Nephron progenitor cell (in vitro differentiated cells): ENCODE measurements at regions not wholly inside any gene's neighbourhood (a gene's known extent, or its start where the extent isn't known, plus 50 kb on each side); places are given as distances from the start of the nearest gene placed in this dataset.
A peak's percentile ranks its signal among the peaks of the same experiment; 100 is the strongest.

Experiments
- DNase-seq: peaks from one replicate; pipeline ENCODE4 v3.0.0; 2021
- H3K27ac Mint-ChIP-seq: 2 replicates; pipeline ENCODE4 v1.8.0; 2021; ENCODE audit warnings: mild to moderate bottlenecking, moderate library complexity, mixed read lengths
- H3K27me3 Mint-ChIP-seq: 2 replicates; pipeline ENCODE4 v1.8.0; 2021; ENCODE audit warnings: mild to moderate bottlenecking, low read depth, mixed read lengths; ENCODE audit not compliant: poor library complexity
- H3K36me3 Mint-ChIP-seq: 2 replicates; pipeline ENCODE4 v1.8.0; 2021; ENCODE audit warnings: low read depth, mixed read lengths
- H3K4me1 Mint-ChIP-seq: 2 replicates; pipeline ENCODE4 v1.8.0; 2021; ENCODE audit warnings: mixed read lengths
- H3K4me3 Mint-ChIP-seq: 2 replicates; pipeline ENCODE4 v1.8.0; 2021; ENCODE audit warnings: mild to moderate bottlenecking, moderate library complexity, mixed read lengths
- H3K9me3 Mint-ChIP-seq: 2 replicates; pipeline ENCODE4 v1.8.0; 2021; ENCODE audit warnings: mild to moderate bottlenecking, moderate library complexity, mixed read lengths
- TF ChIP-seq, protein P1 (sequence below): fragments of 200-600 bp; sonication (generic); IDR thresholded peaks from 2 replicates; pipeline ENCODE4 v1.5.0; 2021; ENCODE audit warnings: antibody characterized with exemption

GRCh38 chr4:41346306-41347061, 89.8 kb downstream of the UCHL1 start:
- DNase-seq: peak; percentile 14

GRCh38 chr4:41349021-41349420, 92.3 kb downstream of the UCHL1 start:
- no peak overlapping the region for H3K4me3 Mint-ChIP-seq
- peaks cover 27% of the 10 kb centered on the region for H3K4me1 Mint-ChIP-seq
- peaks cover 46% of the 10 kb centered on the region for H3K9me3 Mint-ChIP-seq
- H3K27me3 Mint-ChIP-seq: no peaks in the 10 kb centered on the region
- DNase-seq: no peak
- H3K27ac Mint-ChIP-seq: no peak overlapping the region
- H3K36me3 Mint-ChIP-seq: peaks cover 5% of the 10 kb centered on the region
- TF ChIP-seq, protein P1, sequence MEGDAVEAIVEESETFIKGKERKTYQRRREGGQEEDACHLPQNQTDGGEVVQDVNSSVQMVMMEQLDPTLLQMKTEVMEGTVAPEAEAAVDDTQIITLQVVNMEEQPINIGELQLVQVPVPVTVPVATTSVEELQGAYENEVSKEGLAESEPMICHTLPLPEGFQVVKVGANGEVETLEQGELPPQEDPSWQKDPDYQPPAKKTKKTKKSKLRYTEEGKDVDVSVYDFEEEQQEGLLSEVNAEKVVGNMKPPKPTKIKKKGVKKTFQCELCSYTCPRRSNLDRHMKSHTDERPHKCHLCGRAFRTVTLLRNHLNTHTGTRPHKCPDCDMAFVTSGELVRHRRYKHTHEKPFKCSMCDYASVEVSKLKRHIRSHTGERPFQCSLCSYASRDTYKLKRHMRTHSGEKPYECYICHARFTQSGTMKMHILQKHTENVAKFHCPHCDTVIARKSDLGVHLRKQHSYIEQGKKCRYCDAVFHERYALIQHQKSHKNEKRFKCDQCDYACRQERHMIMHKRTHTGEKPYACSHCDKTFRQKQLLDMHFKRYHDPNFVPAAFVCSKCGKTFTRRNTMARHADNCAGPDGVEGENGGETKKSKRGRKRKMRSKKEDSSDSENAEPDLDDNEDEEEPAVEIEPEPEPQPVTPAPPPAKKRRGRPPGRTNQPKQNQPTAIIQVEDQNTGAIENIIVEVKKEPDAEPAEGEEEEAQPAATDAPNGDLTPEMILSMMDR: no peak

More at GRCh38 chr4:41346306-41347061, 89.8 kb downstream of the UCHL1 start:
- Mint-ChIP-seq H3K27ac (peak overlapping the region; percentile 77), H3K4me1 (peaks cover 27% of the 10 kb centered on the region), H3K27me3 (no peaks in the 10 kb centered on the region), H3K4me3 (peak overlapping the region; percentile 3), H3K9me3 (peaks cover 42% of the 10 kb centered on the region), H3K36me3 (peaks cover 5% of the 10 kb centered on the region)
- TF ChIP-seq, protein P1: no peak

DNA sequence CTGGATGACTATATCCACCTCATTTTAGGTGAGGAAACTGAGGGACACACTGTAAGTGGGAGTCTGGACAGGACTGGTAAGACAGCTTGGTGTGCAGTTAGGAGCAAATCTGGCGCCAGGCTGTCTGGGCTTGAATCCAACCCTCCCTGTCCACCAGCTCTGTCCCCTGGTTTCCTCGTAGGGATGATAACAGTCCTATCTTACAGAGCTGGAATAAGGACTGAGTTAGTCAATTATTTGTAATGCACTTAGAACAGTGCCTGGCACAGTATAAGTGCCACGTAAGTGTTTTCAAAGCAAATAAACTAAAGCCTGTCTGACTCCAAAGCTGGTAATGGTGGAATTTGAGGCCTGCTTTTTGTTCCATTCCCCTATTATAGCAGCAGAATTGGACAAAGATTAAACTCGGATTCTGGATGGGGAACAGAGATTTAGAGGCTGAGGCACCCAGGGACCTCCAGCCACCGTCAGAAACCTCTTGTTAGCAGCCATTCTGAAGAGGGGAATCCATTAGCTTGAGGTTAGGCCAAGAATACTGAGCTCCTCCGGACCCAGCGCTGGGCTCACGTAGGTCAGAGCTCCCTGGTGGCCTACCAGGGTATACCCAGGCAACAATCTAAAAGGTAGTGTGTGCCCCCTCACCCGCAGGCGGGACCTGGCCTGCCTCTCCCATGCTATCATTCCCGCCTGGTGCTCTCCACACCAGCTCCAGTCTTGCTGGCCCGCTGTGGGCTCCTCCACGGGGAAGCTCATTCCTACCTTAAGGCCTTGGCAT, 102.1 kb downstream of the UCHL1 start:
- peaks cover 34% of the 10 kb centered on the region for H3K27me3 Mint-ChIP-seq

DNA sequence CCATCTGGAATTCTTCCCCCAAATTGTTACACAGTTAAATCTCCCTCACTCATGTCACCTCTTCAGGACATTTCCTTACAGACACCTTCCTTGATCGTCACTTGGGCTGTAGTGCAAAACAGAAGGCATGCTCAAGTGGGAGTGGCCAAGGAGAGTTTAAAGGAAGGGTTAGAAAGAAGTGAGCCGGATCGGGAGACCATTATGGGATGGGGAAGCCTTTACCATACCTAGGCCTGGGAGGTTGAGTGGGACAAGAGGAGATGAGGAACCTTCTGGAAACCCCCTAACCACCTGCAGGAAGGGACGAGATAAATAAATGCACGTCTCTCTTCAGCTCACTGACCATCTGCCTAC, 102.7 kb downstream of the UCHL1 start:
- no peak for DNase-seq
- peaks cover 34% of the 10 kb centered on the region for H3K27me3 Mint-ChIP-seq
- H3K4me3 Mint-ChIP-seq: peak overlapping the region; percentile 82
- H3K36me3 Mint-ChIP-seq: no peaks in the 10 kb centered on the region
- TF ChIP-seq, protein P1: no peak
- no peak overlapping the region for H3K27ac Mint-ChIP-seq
- peaks cover 36% of the 10 kb centered on the region for H3K4me1 Mint-ChIP-seq
- peaks cover 12% of the 10 kb centered on the region for H3K9me3 Mint-ChIP-seq

More for the DNA sequence above, 102.1 kb downstream of the UCHL1 start:
- peak overlapping the region; percentile 82 for H3K4me3 Mint-ChIP-seq
- H3K27ac Mint-ChIP-seq: no peak overlapping the region
- peaks cover 18% of the 10 kb centered on the region for H3K9me3 Mint-ChIP-seq
- peak; percentile 16 for DNase-seq
- peaks cover 36% of the 10 kb centered on the region for H3K4me1 Mint-ChIP-seq
- TF ChIP-seq, protein P1: peak; percentile 21
- no peaks in the 10 kb centered on the region for H3K36me3 Mint-ChIP-seq

- H3K9me3 Mint-ChIP-seq: peaks cover 8% of the 10 kb centered on the region
- no peaks in the 10 kb centered on the region for H3K36me3 Mint-ChIP-seq
Observed at GRCh38 chr4:41359836-41360213, 103.1 kb downstream of the UCHL1 start.

More at GRCh38 chr4:41359836-41360213, 103.1 kb downstream of the UCHL1 start:
- TF ChIP-seq, protein P1: no peak
- DNase-seq: no peak
- H3K4me3 Mint-ChIP-seq: peak overlapping the region; percentile 82
- H3K4me1 Mint-ChIP-seq: peaks cover 36% of the 10 kb centered on the region
- H3K27me3 Mint-ChIP-seq: peaks cover 34% of the 10 kb centered on the region
- no peak overlapping the region for H3K27ac Mint-ChIP-seq
